Trophoblast cell (in vitro differentiated cells and primary cell): ENCODE measurements at regions not wholly inside any gene's neighbourhood (a gene's known extent, or its start where the extent isn't known, plus 50 kb on each side); places are given as distances from the start of the nearest gene placed in this dataset.

Source experiments
- DNase-seq, 2 donors: peaks; one replicate each; pipeline ENCODE4 v3.0.0-alpha.2; 2016
- H2AFZ ChIP-seq: 2 replicates; pipeline ENCODE4 v1.6.1; 2013; ENCODE audit warnings: low read length, moderate library complexity, mild to moderate bottlenecking; ENCODE audit not compliant: insufficient read depth, poor library complexity
- H2AK5ac ChIP-seq: 2 replicates; pipeline ENCODE4 v1.6.1; 2013; ENCODE audit warnings: mild to moderate bottlenecking, low read length
- H2BK120ac ChIP-seq: 2 replicates; pipeline ENCODE4 v1.6.1; 2013; ENCODE audit warnings: low read length, mild to moderate bottlenecking, moderate library complexity; ENCODE audit not compliant: insufficient read depth, poor library complexity
- H2BK12ac ChIP-seq: 2 replicates; pipeline ENCODE4 v1.6.1; 2013; ENCODE audit warnings: mild to moderate bottlenecking, low read length, moderate library complexity
- H2BK5ac ChIP-seq: 2 replicates; pipeline ENCODE4 v1.6.1; 2013; ENCODE audit warnings: low read length, low read depth, moderate library complexity, mild to moderate bottlenecking; ENCODE audit not compliant: poor library complexity
- H3K14ac ChIP-seq: 2 replicates; pipeline ENCODE4 v1.6.1; 2013; ENCODE audit warnings: mild to moderate bottlenecking, low read length
- H3K18ac ChIP-seq: 2 replicates; pipeline ENCODE4 v1.6.1; 2013; ENCODE audit warnings: mild to moderate bottlenecking, low read length
- H3K23ac ChIP-seq: 2 replicates; pipeline ENCODE4 v1.6.1; 2013; ENCODE audit warnings: low read length
- H3K27ac ChIP-seq: 2 replicates; pipeline ENCODE4 v1.5.1; 2013; ENCODE audit warnings: low read depth, mild to moderate bottlenecking, inconsistent platforms, low read length, moderate library complexity
- H3K27me3 ChIP-seq: 2 replicates; pipeline ENCODE4 v1.6.1; 2013; ENCODE audit warnings: inconsistent platforms, mild to moderate bottlenecking, low read length, moderate library complexity; ENCODE audit not compliant: insufficient read depth
- H3K36me3 ChIP-seq, 2 experiments: 1 replicate in 1 of 2; 2 replicates in 1 of 2; pipeline ENCODE4 v1.6.1; 2013; ENCODE audit warnings: low read length in 2 of 2, mild to moderate bottlenecking in 2 of 2, moderate library complexity in 1 of 2; ENCODE audit not compliant: insufficient read depth in 2 of 2, control insufficient read depth in 1 of 2
- H3K4ac ChIP-seq: 2 replicates; pipeline ENCODE4 v1.6.1; 2013; ENCODE audit warnings: low read depth, mild to moderate bottlenecking, low read length, moderate library complexity
- H3K4me1 ChIP-seq, 2 experiments: 1 replicate in 1 of 2; 2 replicates in 1 of 2; pipeline ENCODE4 v1.6.1; 2013; ENCODE audit warnings: low read length in 2 of 2, mild to moderate bottlenecking in 2 of 2, moderate library complexity in 1 of 2; ENCODE audit not compliant: insufficient read depth in 2 of 2, control insufficient read depth in 1 of 2
- H3K4me2 ChIP-seq: 2 replicates; pipeline ENCODE4 v1.6.1; 2013; ENCODE audit warnings: inconsistent platforms, mild to moderate bottlenecking, low read length, moderate library complexity
- H3K4me3 ChIP-seq: 2 replicates; pipeline ENCODE4 v1.5.1; 2013; ENCODE audit warnings: mild to moderate bottlenecking, low read depth, low read length, inconsistent platforms
- H3K79me1 ChIP-seq: one replicate; pipeline ENCODE4 v1.6.1; 2013; ENCODE audit warnings: low read length
- H3K79me2 ChIP-seq: 2 replicates; pipeline ENCODE4 v1.6.1; 2013; ENCODE audit warnings: low read length, mild to moderate bottlenecking; ENCODE audit not compliant: control insufficient read depth, insufficient read depth, poor library complexity
- H3K9ac ChIP-seq: 2 replicates; pipeline ENCODE4 v1.6.1; 2013; ENCODE audit warnings: mild to moderate bottlenecking, low read length
- H3K9me3 ChIP-seq: 2 replicates; pipeline ENCODE4 v1.6.1; 2013; ENCODE audit warnings: low read depth, mild to moderate bottlenecking, control low read depth, inconsistent platforms, low read length; ENCODE audit not compliant: insufficient read depth
- H4K12ac ChIP-seq: 2 replicates; pipeline ENCODE4 v1.6.1; 2013; ENCODE audit warnings: low read depth, mild to moderate bottlenecking, low read length, moderate library complexity
- H4K8ac ChIP-seq: 2 replicates; pipeline ENCODE4 v1.6.1; 2013; ENCODE audit warnings: low read depth, mild to moderate bottlenecking, low read length, moderate library complexity
- H4K91ac ChIP-seq: one replicate; pipeline ENCODE4 v1.6.1; 2013; ENCODE audit warnings: low read depth, mild to moderate bottlenecking, low read length, moderate library complexity
- WGBS: extraction: QIAGEN DNeasy Blood & Tissue Kit; methylation state at CpG from one replicate; pipeline ENCODE4 v1.1.7; 2013; ENCODE audit warnings: missing lambda C conversion rate; ENCODE audit not compliant: insufficient read length, insufficient coverage; ENCODE audit errors: extremely low coverage; 5-methylcytosine and 5-hydroxymethylcytosine counted together

- H3K4me2 ChIP-seq = no peak overlapping the region
- no peak overlapping the region for H3K4me3 ChIP-seq
- H2BK12ac ChIP-seq = no peak overlapping the region
- no peak overlapping the region for H3K23ac ChIP-seq
- H3K9me3 ChIP-seq = peaks cover 7% of the 10 kb centered on the region
- no CpG with 5 or more reads among the region's 2 CpGs for WGBS
- H3K4me1 ChIP-seq = no peaks in the 10 kb centered on the region
- no peaks in the 10 kb centered on the region for H3K79me2 ChIP-seq
- H3K79me1 ChIP-seq = no peaks in the 10 kb centered on the region
- H3K9ac ChIP-seq = no peak overlapping the region
- no peak overlapping the region for H3K14ac ChIP-seq
- no peak overlapping the region for H3K4ac ChIP-seq
- no peak overlapping the region for H2AFZ ChIP-seq
- DNase-seq = no peak
- H3K36me3 ChIP-seq = no peaks in the 10 kb centered on the region
- H4K91ac ChIP-seq = no peak overlapping the region
- no peaks in the 10 kb centered on the region for H3K27me3 ChIP-seq
- no peak overlapping the region for H4K8ac ChIP-seq
- H2AK5ac ChIP-seq = no peak overlapping the region
- no peak overlapping the region for H2BK5ac ChIP-seq
- no peak overlapping the region for H2BK120ac ChIP-seq
- no peak overlapping the region for H4K12ac ChIP-seq
- no peak overlapping the region for H3K27ac ChIP-seq
- no peak overlapping the region for H3K18ac ChIP-seq
Measured at GRCh38 chr7:52863652-52864051, 171.8 kb upstream of the POM121L12 start.

GRCh38 chr7:52862321-52862720, 173.1 kb upstream of the POM121L12 start:
- H2AK5ac ChIP-seq = no peak overlapping the region
- no peak overlapping the region for H3K14ac ChIP-seq
- DNase-seq = no peak
- H2AFZ ChIP-seq = no peak overlapping the region
- H3K27me3 ChIP-seq = no peaks in the 10 kb centered on the region
- no peak overlapping the region for H3K27ac ChIP-seq
- no peaks in the 10 kb centered on the region for H3K36me3 ChIP-seq
- H3K79me2 ChIP-seq = no peaks in the 10 kb centered on the region
- no peak overlapping the region for H2BK5ac ChIP-seq
- no peak overlapping the region for H3K23ac ChIP-seq
- H3K4me1 ChIP-seq = no peaks in the 10 kb centered on the region
- no CpG with 5 or more reads among the region's 3 CpGs for WGBS
- no peak overlapping the region for H4K8ac ChIP-seq
- H2BK120ac ChIP-seq = no peak overlapping the region
- H4K12ac ChIP-seq = no peak overlapping the region
- no peak overlapping the region for H3K4me3 ChIP-seq
- H2BK12ac ChIP-seq = no peak overlapping the region
- H4K91ac ChIP-seq = no peak overlapping the region
- H3K4me2 ChIP-seq = no peak overlapping the region
- H3K18ac ChIP-seq = no peak overlapping the region
- H3K79me1 ChIP-seq = no peaks in the 10 kb centered on the region
- H3K4ac ChIP-seq = no peak overlapping the region
- no peak overlapping the region for H3K9ac ChIP-seq
- H3K9me3 ChIP-seq = peaks cover 7% of the 10 kb centered on the region

- no peak overlapping the region for H3K4me3 ChIP-seq
- H3K4me1 ChIP-seq = no peaks in the 10 kb centered on the region
- H2AFZ ChIP-seq = no peak overlapping the region
- H3K9ac ChIP-seq = no peak overlapping the region
- no peak overlapping the region for H3K23ac ChIP-seq
- no peak overlapping the region for H3K14ac ChIP-seq
- H3K9me3 ChIP-seq = no peaks in the 10 kb centered on the region
- no peaks in the 10 kb centered on the region for H3K36me3 ChIP-seq
- no peaks in the 10 kb centered on the region for H3K79me2 ChIP-seq
- H3K27me3 ChIP-seq = no peaks in the 10 kb centered on the region
- no peak overlapping the region for H2BK120ac ChIP-seq
- H2AK5ac ChIP-seq = no peak overlapping the region
- no peak overlapping the region for H3K27ac ChIP-seq
- no peak overlapping the region for H2BK5ac ChIP-seq
- H3K18ac ChIP-seq = no peak overlapping the region
- no peak overlapping the region for H4K12ac ChIP-seq
- H2BK12ac ChIP-seq = no peak overlapping the region
- no peak overlapping the region for H4K8ac ChIP-seq
- no peak for DNase-seq
- no peak overlapping the region for H4K91ac ChIP-seq
- no peak overlapping the region for H3K4ac ChIP-seq
- H3K79me1 ChIP-seq = no peaks in the 10 kb centered on the region
- WGBS = no CpG with 5 or more reads among the region's 1 CpG
- no peak overlapping the region for H3K4me2 ChIP-seq
Measured at GRCh38 chr7:52857367-52857766, 178.1 kb upstream of the POM121L12 start.

- Histone ChIP-seq H2BK5ac (no peak overlapping the region), H3K36me3 (no peaks in the 10 kb centered on the region), H2BK120ac (no peak overlapping the region), H3K4me2 (no peak overlapping the region), H3K9me3 (no peaks in the 10 kb centered on the region), H3K14ac (no peak overlapping the region), H3K4me1 (no peaks in the 10 kb centered on the region), H3K23ac (no peak overlapping the region), H4K91ac (no peak overlapping the region), H2AFZ (no peak overlapping the region), H4K8ac (no peak overlapping the region), H3K27ac (no peak overlapping the region), H3K4ac (no peak overlapping the region), H3K79me2 (no peaks in the 10 kb centered on the region), H2AK5ac (no peak overlapping the region), H2BK12ac (no peak overlapping the region), H3K9ac (no peak overlapping the region), H4K12ac (no peak overlapping the region), H3K27me3 (no peaks in the 10 kb centered on the region), H3K79me1 (no peaks in the 10 kb centered on the region), H3K18ac (no peak overlapping the region), H3K4me3 (no peak overlapping the region)
- DNase-seq = peak in 1 of 2 donors; percentile 2
- WGBS = no CpG with 5 or more reads among the region's 1 CpG
Measured at GRCh38 chr7:52854681-52855080, 180.8 kb upstream of the POM121L12 start.
